ENCODE measurements at regions not wholly inside any gene's neighbourhood (a gene's known extent, or its start where the extent isn't known, plus 50 kb on each side); places are given as distances from the start of the nearest gene placed in this dataset.

DNA sequence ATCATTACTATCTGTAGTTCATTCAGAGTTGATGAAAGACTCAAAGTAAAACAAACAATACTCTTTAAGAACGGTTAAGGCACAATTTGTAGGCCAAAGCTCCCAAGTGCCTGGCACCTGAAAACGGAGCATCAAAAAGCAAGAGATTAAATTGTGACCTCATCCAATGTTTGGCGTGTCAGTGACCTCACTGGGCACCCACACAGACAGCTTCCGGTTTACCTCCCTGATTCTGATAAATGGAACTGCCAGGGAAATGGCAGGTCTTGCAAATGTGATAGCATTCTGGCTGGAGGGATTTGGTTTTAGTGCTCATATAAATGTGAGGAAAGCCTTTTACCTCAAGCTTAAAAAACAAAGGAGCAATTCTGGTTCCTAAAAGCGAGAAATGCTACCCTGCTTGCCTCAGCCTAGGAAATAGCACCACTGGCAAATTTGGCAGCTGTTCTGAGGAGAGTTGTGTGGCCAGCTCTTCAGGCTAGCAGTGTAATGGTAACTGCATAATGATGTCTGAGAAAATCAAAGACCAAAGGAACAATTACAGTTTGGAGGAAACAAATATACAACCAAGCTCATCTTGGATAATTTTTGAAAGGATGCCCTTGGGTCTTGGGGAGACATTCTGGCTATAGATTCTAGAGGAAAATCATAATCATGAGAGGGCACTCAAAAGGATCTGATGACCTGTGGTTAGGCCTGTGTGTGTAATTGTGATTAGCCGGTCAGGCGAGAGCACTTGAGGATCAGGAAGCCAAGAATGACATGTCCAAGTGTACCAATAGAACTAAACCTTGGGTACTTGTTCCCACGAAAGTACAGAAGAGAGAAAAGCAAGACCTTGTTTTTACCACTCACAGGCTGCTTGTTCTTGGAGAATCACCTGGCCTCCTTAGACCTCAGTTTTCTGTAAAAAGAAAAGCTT is 174.3 kb downstream of the TFAP2B start:
- no peaks in the 10 kb centered on the region for H3F3A ChIP-seq (ENCODE audit: insufficient read depth, low read length, poor library complexity, severe bottlenecking)
- H3K36me3 ChIP-seq (ENCODE audit: insufficient read depth, low read length), result no peaks in the 10 kb centered on the region
- no peak overlapping the region for H2AFZ ChIP-seq (ENCODE audit: low read depth, low read length)
- no peaks in the 10 kb centered on the region for H4K20me1 ChIP-seq (ENCODE audit: insufficient read depth)
- no peak overlapping the region for H3K4me2 ChIP-seq (ENCODE audit: low read length)
- TF ChIP-seq EP300 (conservative IDR thresholded peaks at IDR 0.05; ENCODE audit: poor library complexity, severe bottlenecking) (no peak), SMC3 (conservative IDR thresholded peaks at IDR 0.05; ENCODE audit: poor library complexity) (no peak), CTCF (IDR thresholded peaks at IDR 0.05; ENCODE audit: poor library complexity, severe bottlenecking) (no peak), EZH2 (IDR thresholded peaks at IDR 0.05; ENCODE audit: borderline replicate concordance, insufficient read depth, low read length, poor library complexity, severe bottlenecking) (no peak), RAD21 (conservative IDR thresholded peaks at IDR 0.05) (no peak), MXI1 (conservative IDR thresholded peaks at IDR 0.05; ENCODE audit: poor library complexity, severe bottlenecking) (no peak), POLR2AphosphoS5 (IDR thresholded peaks at IDR 0.05) (no peak), TAF1 (IDR thresholded peaks at IDR 0.05; ENCODE audit: low read depth) (no peak)
- TF ChIP-seq, protein P1, sequence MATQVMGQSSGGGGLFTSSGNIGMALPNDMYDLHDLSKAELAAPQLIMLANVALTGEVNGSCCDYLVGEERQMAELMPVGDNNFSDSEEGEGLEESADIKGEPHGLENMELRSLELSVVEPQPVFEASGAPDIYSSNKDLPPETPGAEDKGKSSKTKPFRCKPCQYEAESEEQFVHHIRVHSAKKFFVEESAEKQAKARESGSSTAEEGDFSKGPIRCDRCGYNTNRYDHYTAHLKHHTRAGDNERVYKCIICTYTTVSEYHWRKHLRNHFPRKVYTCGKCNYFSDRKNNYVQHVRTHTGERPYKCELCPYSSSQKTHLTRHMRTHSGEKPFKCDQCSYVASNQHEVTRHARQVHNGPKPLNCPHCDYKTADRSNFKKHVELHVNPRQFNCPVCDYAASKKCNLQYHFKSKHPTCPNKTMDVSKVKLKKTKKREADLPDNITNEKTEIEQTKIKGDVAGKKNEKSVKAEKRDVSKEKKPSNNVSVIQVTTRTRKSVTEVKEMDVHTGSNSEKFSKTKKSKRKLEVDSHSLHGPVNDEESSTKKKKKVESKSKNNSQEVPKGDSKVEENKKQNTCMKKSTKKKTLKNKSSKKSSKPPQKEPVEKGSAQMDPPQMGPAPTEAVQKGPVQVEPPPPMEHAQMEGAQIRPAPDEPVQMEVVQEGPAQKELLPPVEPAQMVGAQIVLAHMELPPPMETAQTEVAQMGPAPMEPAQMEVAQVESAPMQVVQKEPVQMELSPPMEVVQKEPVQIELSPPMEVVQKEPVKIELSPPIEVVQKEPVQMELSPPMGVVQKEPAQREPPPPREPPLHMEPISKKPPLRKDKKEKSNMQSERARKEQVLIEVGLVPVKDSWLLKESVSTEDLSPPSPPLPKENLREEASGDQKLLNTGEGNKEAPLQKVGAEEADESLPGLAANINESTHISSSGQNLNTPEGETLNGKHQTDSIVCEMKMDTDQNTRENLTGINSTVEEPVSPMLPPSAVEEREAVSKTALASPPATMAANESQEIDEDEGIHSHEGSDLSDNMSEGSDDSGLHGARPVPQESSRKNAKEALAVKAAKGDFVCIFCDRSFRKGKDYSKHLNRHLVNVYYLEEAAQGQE (IDR thresholded peaks at IDR 0.05; ENCODE audit: borderline replicate concordance), result no peak
- no peaks in the 10 kb centered on the region for H3K9me3 ChIP-seq (ENCODE audit: low read length)
- H3K27ac ChIP-seq (ENCODE audit: low read length), result no peak overlapping the region
- no peak overlapping the region for H3K4me3 ChIP-seq (ENCODE audit: low read length)
- no peak overlapping the region for H3K9ac ChIP-seq (ENCODE audit: low read length)
- no peaks in the 10 kb centered on the region for H3K27me3 ChIP-seq (ENCODE audit: insufficient read depth, low read depth, low read length)
- H3K9me2 ChIP-seq (ENCODE audit: insufficient read depth, low read length), result no peaks in the 10 kb centered on the region
- no peaks in the 10 kb centered on the region for H3K79me2 ChIP-seq (replicated peaks; ENCODE audit: insufficient read depth, low read length)

DNA sequence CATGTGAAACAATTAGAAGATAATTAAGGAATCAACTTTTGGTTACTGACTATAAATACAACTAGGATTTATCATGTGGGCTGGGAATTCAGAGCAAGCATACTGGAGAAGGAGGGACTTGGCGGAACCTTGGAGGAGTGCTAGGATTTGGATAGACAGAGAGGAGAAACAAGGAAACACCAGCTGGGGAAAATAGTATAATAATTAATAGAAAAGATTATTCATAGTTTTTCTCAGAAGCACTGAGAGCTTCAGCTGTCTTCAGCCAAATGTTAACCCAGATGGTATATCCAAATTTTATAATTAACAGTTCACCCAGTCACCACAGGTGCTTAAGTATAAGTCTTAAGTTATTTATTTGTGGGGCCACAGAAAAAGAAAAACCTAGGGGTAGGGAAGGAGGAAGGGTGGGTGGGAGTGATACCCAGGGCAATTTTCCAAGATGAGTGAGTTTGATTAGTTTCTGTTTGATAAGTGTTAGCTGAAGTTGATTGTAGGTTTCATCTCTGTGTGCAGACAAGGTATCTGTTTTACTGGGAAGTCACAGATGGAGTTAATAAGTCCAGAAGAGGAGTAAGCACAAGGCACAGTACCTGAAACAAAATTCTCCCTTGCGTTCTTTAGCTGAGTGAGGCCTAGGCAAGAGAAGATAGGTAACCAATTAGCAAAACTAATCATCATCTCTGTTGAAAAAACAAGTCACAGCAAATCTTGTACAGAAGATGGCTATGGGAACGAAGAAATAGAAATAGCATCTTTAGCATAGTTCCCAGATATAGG is 175.5 kb downstream of the TFAP2B start:
- Histone ChIP-seq H3K4me3 (ENCODE audit: low read length) (no peak overlapping the region), H3F3A (ENCODE audit: insufficient read depth, low read length, poor library complexity, severe bottlenecking) (no peaks in the 10 kb centered on the region), H2AFZ (ENCODE audit: low read depth, low read length) (no peak overlapping the region), H3K4me2 (ENCODE audit: low read length) (no peak overlapping the region), H3K36me3 (ENCODE audit: insufficient read depth, low read length) (no peaks in the 10 kb centered on the region), H3K9ac (ENCODE audit: low read length) (no peak overlapping the region), H4K20me1 (ENCODE audit: insufficient read depth) (no peaks in the 10 kb centered on the region), H3K27ac (ENCODE audit: low read length) (no peak overlapping the region), H3K9me2 (ENCODE audit: insufficient read depth, low read length) (no peaks in the 10 kb centered on the region), H3K79me2 (replicated peaks; ENCODE audit: insufficient read depth, low read length) (no peaks in the 10 kb centered on the region), H3K9me3 (ENCODE audit: low read length) (no peaks in the 10 kb centered on the region), H3K27me3 (ENCODE audit: insufficient read depth, low read depth, low read length) (no peaks in the 10 kb centered on the region)
- TF ChIP-seq EZH2 (IDR thresholded peaks at IDR 0.05; ENCODE audit: borderline replicate concordance, insufficient read depth, low read length, poor library complexity, severe bottlenecking) (no peak), RAD21 (conservative IDR thresholded peaks at IDR 0.05) (no peak), SMC3 (conservative IDR thresholded peaks at IDR 0.05; ENCODE audit: poor library complexity) (no peak), CTCF (IDR thresholded peaks at IDR 0.05; ENCODE audit: poor library complexity, severe bottlenecking) (no peak), POLR2AphosphoS5 (IDR thresholded peaks at IDR 0.05) (no peak), TAF1 (IDR thresholded peaks at IDR 0.05; ENCODE audit: low read depth) (no peak), MXI1 (conservative IDR thresholded peaks at IDR 0.05; ENCODE audit: poor library complexity, severe bottlenecking) (no peak), EP300 (conservative IDR thresholded peaks at IDR 0.05; ENCODE audit: poor library complexity, severe bottlenecking) (no peak)
- TF ChIP-seq, protein P1 (IDR thresholded peaks at IDR 0.05; ENCODE audit: borderline replicate concordance), result no peak

All from neural cell (in vitro differentiated cells).